Vagina (tissue), 2 donors: ENCODE measurements at regions not wholly inside any gene's neighbourhood (a gene's known extent, or its start where the extent isn't known, plus 50 kb on each side); places are given as distances from the start of the nearest gene placed in this dataset.

Source experiments
- DNase-seq, 2 donors: peaks; one replicate each; pipeline ENCODE4 v3.0.0-alpha.2; 2017; ENCODE audit errors: extremely low spot score in 2 of 2
- H3K27ac ChIP-seq: fragments of 200-600 bp; sonication (generic); one replicate; pipeline ENCODE4 v1.5.1; 2019
- H3K27me3 ChIP-seq: fragments of 200-600 bp; sonication (generic); one replicate; pipeline ENCODE4 v1.5.1; 2019
- H3K36me3 ChIP-seq, 2 donors: fragments of 200-600 bp; sonication (generic); one replicate each; pipeline ENCODE4 v1.5.1; 2017 to 2019
- H3K4me1 ChIP-seq: fragments of 200-600 bp; sonication (generic); one replicate; pipeline ENCODE4 v1.5.1; 2019
- H3K4me3 ChIP-seq, 2 donors: fragments of 200-600 bp; sonication (generic); 1 replicate in 1 of 2; 2 replicates in 1 of 2; pipeline ENCODE4 v1.5.1; 2016 to 2019
- H3K9me3 ChIP-seq: fragments of 200-600 bp; sonication (generic); one replicate; pipeline ENCODE4 v1.5.1; 2019
- CTCF ChIP-seq, 3 experiments: fragments of 450-650 bp in 2 of 3; fragments of 200-600 bp in 1 of 3; sonication (generic) in 1 of 3; IDR thresholded peaks; one replicate each; pipeline ENCODE4 v1.5.1; 2017 to 2019; ENCODE audit warnings: antibody characterized with exemption in 3 of 3, mild to moderate bottlenecking in 2 of 3, moderate library complexity in 2 of 3
- POLR2A ChIP-seq, 2 donors: fragments of 450-650 bp; IDR thresholded peaks; one replicate each; pipeline ENCODE4 v1.6.1; 2017; ENCODE audit warnings: antibody characterized with exemption in 2 of 2, mild to moderate bottlenecking in 2 of 2, moderate library complexity in 2 of 2
- POLR2AphosphoS5 ChIP-seq, 2 donors: sonication (generic); formaldehyde crosslinking; IDR thresholded peaks; one replicate each; pipeline ENCODE4 v1.9.0; 2017; ENCODE audit warnings: antibody characterized with exemption in 2 of 2, mild to moderate bottlenecking in 2 of 2, low read depth in 1 of 2; ENCODE audit not compliant: insufficient read depth in 1 of 2
- intact Hi-C: fragments of 100-400 bp; cut with DNase I; formaldehyde crosslinking; loops from one replicate; pipeline ENCODE4 v1.15.1; 2023

GRCh38 chr13:99855526-99856420 lies 115.8 kb downstream of the ZIC5 start:
- no peaks in the 10 kb centered on the region for H3K27me3 ChIP-seq
- H3K27ac ChIP-seq, result no peak overlapping the region
- TF ChIP-seq POLR2A (IDR thresholded peaks at IDR 0.05) (no peak), POLR2AphosphoS5 (IDR thresholded peaks at IDR 0.05; ENCODE audit: insufficient read depth in 1 of 2, low read depth in 1 of 2) (no peak), CTCF (IDR thresholded peaks at IDR 0.05) (no peak)
- H3K4me1 ChIP-seq, result no peaks in the 10 kb centered on the region
- H3K4me3 ChIP-seq, result no peak overlapping the region
- H3K36me3 ChIP-seq, result no peaks in the 10 kb centered on the region
- DNase-seq, result no peak
- H3K9me3 ChIP-seq, result no peaks in the 10 kb centered on the region
- intact Hi-C loops, result no loop called here

- H3K4me3 ChIP-seq, result no peak overlapping the region
- DNase-seq, result no peak
- no peaks in the 10 kb centered on the region for H3K36me3 ChIP-seq
- no peaks in the 10 kb centered on the region for H3K4me1 ChIP-seq
- no peaks in the 10 kb centered on the region for H3K27me3 ChIP-seq
- H3K27ac ChIP-seq, result no peak overlapping the region
- no peak for TF ChIP-seq CTCF (IDR thresholded peaks at IDR 0.05)
- H3K9me3 ChIP-seq, result no peaks in the 10 kb centered on the region
- intact Hi-C loops, result no loop called here
These were observed 117.2 kb downstream of the ZIC5 start for GRCh38 chr13:99854366-99854765.

- Histone ChIP-seq H3K27me3 (no peaks in the 10 kb centered on the region), H3K4me3 (no peak overlapping the region), H3K36me3 (no peaks in the 10 kb centered on the region), H3K4me1 (no peaks in the 10 kb centered on the region), H3K27ac (no peak overlapping the region), H3K9me3 (no peaks in the 10 kb centered on the region)
- intact Hi-C loops, result no loop called here
- DNase-seq, result no peak
- TF ChIP-seq CTCF (IDR thresholded peaks at IDR 0.05), result no peak
- TF ChIP-seq POLR2A (IDR thresholded peaks at IDR 0.05), result no peak
- TF ChIP-seq POLR2AphosphoS5 (IDR thresholded peaks at IDR 0.05; ENCODE audit: insufficient read depth in 1 of 2, low read depth in 1 of 2), result no peak
These were observed 124.2 kb downstream of the ZIC5 start for GRCh38 chr13:99847318-99847750.

GRCh38 chr13:99845161-99845874 lies 126.2 kb downstream of the ZIC5 start:
- no peak for TF ChIP-seq POLR2AphosphoS5 (IDR thresholded peaks at IDR 0.05; ENCODE audit: insufficient read depth in 1 of 2, low read depth in 1 of 2)
- TF ChIP-seq CTCF (IDR thresholded peaks at IDR 0.05), result no peak
- TF ChIP-seq POLR2A (IDR thresholded peaks at IDR 0.05), result no peak
- Histone ChIP-seq H3K27ac (no peak overlapping the region), H3K36me3 (no peaks in the 10 kb centered on the region), H3K9me3 (no peaks in the 10 kb centered on the region), H3K27me3 (no peaks in the 10 kb centered on the region), H3K4me3 (no peak overlapping the region), H3K4me1 (no peaks in the 10 kb centered on the region)
- intact Hi-C loops, result no loop called here
- DNase-seq, result no peak

- no peak overlapping the region for H3K4me3 ChIP-seq
- no peaks in the 10 kb centered on the region for H3K36me3 ChIP-seq
- TF ChIP-seq POLR2AphosphoS5 (IDR thresholded peaks at IDR 0.05; ENCODE audit: insufficient read depth in 1 of 2, low read depth in 1 of 2) (no peak), POLR2A (IDR thresholded peaks at IDR 0.05) (no peak), CTCF (IDR thresholded peaks at IDR 0.05) (no peak)
- DNase-seq, result no peak
- H3K9me3 ChIP-seq, result no peaks in the 10 kb centered on the region
- H3K27ac ChIP-seq, result no peak overlapping the region
- intact Hi-C loops, result no loop called here
- no peaks in the 10 kb centered on the region for H3K27me3 ChIP-seq
- no peaks in the 10 kb centered on the region for H3K4me1 ChIP-seq
These were observed 127.1 kb downstream of the ZIC5 start for GRCh38 chr13:99844421-99844820.
